ENCODE measurements at regions not wholly inside any gene's neighbourhood (a gene's known extent, or its start where the extent isn't known, plus 50 kb on each side); places are given as distances from the start of the nearest gene placed in this dataset.

DNA sequence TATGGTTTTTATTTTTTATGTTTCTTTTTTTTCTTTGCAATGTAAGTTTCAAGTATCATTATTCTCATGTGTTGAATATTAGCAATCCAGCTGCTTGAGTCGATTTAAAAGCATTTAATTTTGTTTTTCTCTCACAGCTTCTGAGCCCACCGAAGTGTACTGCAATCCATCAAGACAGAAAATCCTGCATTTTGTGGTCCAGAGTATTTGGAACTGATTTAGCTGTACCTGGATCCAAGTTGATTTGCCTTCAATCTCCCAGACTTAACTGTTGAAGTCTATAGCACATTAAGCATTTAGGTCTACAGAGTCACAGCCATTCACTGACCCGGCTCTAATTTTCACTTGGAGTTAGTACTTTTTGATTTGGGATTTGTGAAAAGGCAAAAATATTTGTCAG is 622.9 kb upstream of the ADAMTS5 start:
- H3K36me3 ChIP-seq = no peaks in the 10 kb centered on the region
- no peak overlapping the region for H3K27ac ChIP-seq
- DNase-seq = no peak
- H3K9me3 ChIP-seq = no peaks in the 10 kb centered on the region
- H3K4me1 ChIP-seq = no peaks in the 10 kb centered on the region
- H3K27me3 ChIP-seq = no peaks in the 10 kb centered on the region
- no peak overlapping the region for H3K4me3 ChIP-seq
- TF ChIP-seq POLR2A (IDR thresholded peaks at IDR 0.05) = no peak
- TF ChIP-seq, protein P1, sequence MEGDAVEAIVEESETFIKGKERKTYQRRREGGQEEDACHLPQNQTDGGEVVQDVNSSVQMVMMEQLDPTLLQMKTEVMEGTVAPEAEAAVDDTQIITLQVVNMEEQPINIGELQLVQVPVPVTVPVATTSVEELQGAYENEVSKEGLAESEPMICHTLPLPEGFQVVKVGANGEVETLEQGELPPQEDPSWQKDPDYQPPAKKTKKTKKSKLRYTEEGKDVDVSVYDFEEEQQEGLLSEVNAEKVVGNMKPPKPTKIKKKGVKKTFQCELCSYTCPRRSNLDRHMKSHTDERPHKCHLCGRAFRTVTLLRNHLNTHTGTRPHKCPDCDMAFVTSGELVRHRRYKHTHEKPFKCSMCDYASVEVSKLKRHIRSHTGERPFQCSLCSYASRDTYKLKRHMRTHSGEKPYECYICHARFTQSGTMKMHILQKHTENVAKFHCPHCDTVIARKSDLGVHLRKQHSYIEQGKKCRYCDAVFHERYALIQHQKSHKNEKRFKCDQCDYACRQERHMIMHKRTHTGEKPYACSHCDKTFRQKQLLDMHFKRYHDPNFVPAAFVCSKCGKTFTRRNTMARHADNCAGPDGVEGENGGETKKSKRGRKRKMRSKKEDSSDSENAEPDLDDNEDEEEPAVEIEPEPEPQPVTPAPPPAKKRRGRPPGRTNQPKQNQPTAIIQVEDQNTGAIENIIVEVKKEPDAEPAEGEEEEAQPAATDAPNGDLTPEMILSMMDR (IDR thresholded peaks at IDR 0.05) = no peak

GRCh38 chr21:27586986-27587385 is 620.1 kb upstream of the ADAMTS5 start:
- Histone ChIP-seq H3K36me3 (no peaks in the 10 kb centered on the region), H3K4me1 (no peaks in the 10 kb centered on the region), H3K4me3 (no peak overlapping the region), H3K27me3 (no peaks in the 10 kb centered on the region), H3K27ac (no peak overlapping the region), H3K9me3 (no peaks in the 10 kb centered on the region)
- no peak for TF ChIP-seq POLR2A (IDR thresholded peaks at IDR 0.05)
- TF ChIP-seq, protein P1 (IDR thresholded peaks at IDR 0.05) = no peak
- no peak for DNase-seq

GRCh38 chr21:27586326-27586725 is 619.4 kb upstream of the ADAMTS5 start:
- Histone ChIP-seq H3K36me3 (no peaks in the 10 kb centered on the region), H3K4me3 (no peak overlapping the region), H3K9me3 (no peaks in the 10 kb centered on the region), H3K27ac (no peak overlapping the region), H3K27me3 (no peaks in the 10 kb centered on the region), H3K4me1 (no peaks in the 10 kb centered on the region)
- TF ChIP-seq, protein P1 (IDR thresholded peaks at IDR 0.05) = no peak
- TF ChIP-seq POLR2A (IDR thresholded peaks at IDR 0.05) = no peak
- no peak for DNase-seq

DNA sequence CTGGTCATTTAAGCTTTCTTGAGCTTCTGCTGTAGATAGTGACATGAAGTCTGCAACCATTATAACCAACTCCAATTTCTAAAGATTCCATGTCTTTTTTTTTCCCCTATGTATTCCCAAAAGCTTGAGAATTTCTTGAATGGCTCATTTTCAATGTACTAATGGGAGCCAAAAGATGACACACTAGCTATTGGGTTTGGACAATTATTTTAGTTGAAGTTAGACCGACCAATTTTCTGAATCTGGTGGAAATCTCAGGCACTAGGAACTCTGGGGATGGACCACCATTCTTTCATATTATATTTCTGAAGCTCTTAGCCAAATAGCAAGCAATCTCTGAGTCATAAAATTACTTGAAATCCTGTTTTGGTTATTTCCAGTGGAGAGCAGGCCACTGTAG is 617.4 kb upstream of the ADAMTS5 start:
- H3K27me3 ChIP-seq = no peaks in the 10 kb centered on the region
- no peaks in the 10 kb centered on the region for H3K4me1 ChIP-seq
- no peaks in the 10 kb centered on the region for H3K9me3 ChIP-seq
- H3K4me3 ChIP-seq = no peak overlapping the region
- no peaks in the 10 kb centered on the region for H3K36me3 ChIP-seq
- TF ChIP-seq, protein P1 (IDR thresholded peaks at IDR 0.05) = no peak
- no peak for TF ChIP-seq POLR2A (IDR thresholded peaks at IDR 0.05)
- H3K27ac ChIP-seq = no peak overlapping the region
- DNase-seq = no peak

- TF ChIP-seq POLR2A (IDR thresholded peaks at IDR 0.05) = no peak
- TF ChIP-seq, protein P1 (IDR thresholded peaks at IDR 0.05) = no peak
- H3K4me3 ChIP-seq = no peak overlapping the region
- H3K27me3 ChIP-seq = no peaks in the 10 kb centered on the region
- no peaks in the 10 kb centered on the region for H3K9me3 ChIP-seq
- no peaks in the 10 kb centered on the region for H3K36me3 ChIP-seq
- H3K27ac ChIP-seq = no peak overlapping the region
- H3K4me1 ChIP-seq = no peaks in the 10 kb centered on the region
- no peak for DNase-seq
Measured at GRCh38 chr21:27582948-27583430, 616.1 kb upstream of the ADAMTS5 start.
